H1 (cell line): ENCODE measurements at regions not wholly inside any gene's neighbourhood (a gene's known extent, or its start where the extent isn't known, plus 50 kb on each side); places are given as distances from the start of the nearest gene placed in this dataset.

ENCODE experiments used
- TAF7 ChIP-seq: optimal IDR thresholded peaks from 2 replicates; pipeline ENCODE3; 2011; ENCODE audit warnings: low read depth, mild to moderate bottlenecking, inconsistent platforms, low read length, moderate library complexity, borderline replicate concordance
- TF ChIP-seq, protein P1 (sequence below): IDR thresholded peaks from 2 replicates; pipeline ENCODE4 v1.6.1; 2011; ENCODE audit warnings: low read length, improper control_type of control experiment

DNA sequence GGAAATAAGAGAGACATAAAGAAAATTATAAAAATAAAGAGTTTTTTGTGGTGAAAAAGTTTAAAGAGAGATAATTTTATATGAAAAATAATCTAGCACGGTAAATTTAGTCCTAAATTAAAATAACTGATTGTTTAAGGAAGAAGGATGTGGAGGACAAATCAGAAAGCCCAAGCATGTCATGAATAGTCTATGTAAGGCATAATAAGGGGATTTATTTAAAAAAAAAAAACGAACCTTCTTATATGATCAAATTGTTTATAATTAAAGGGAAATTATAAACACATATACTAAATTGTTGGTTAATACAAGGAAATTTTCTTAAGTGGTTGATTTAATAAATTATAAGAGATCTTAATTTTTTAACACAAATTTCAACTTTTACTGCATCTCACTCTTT, 551.8 kb upstream of the TYRP1 start (continued):
- TF ChIP-seq, protein P1, sequence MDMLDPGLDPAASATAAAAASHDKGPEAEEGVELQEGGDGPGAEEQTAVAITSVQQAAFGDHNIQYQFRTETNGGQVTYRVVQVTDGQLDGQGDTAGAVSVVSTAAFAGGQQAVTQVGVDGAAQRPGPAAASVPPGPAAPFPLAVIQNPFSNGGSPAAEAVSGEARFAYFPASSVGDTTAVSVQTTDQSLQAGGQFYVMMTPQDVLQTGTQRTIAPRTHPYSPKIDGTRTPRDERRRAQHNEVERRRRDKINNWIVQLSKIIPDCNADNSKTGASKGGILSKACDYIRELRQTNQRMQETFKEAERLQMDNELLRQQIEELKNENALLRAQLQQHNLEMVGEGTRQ: no peak
- no peak for TF ChIP-seq TAF7
